GM20431 (cell line): ENCODE measurements at regions not wholly inside any gene's neighbourhood (a gene's known extent, or its start where the extent isn't known, plus 50 kb on each side); places are given as distances from the start of the nearest gene placed in this dataset.

Experiments used
- in situ Hi-C: fragments of 300-500 bp; cut with MseI, MboI; formaldehyde crosslinking; loops from one replicate; pipeline ENCODE4 v1.15.0; 2020; ENCODE audit warnings: low sequenced_read_pairs; ENCODE audit not compliant: unreplicated experiment

GRCh38 chr21:32878661-32879060, 107.1 kb upstream of the PAXBP1 start:
- in situ Hi-C loops: no loop called here

- in situ Hi-C loops: no loop called here
Measured at GRCh38 chr21:32881458-32881857, 109.9 kb upstream of the PAXBP1 start.

- in situ Hi-C loops: no loop called here
Measured at GRCh38 chr21:32884062-32884461, 112.5 kb upstream of the PAXBP1 start.

- in situ Hi-C loops: no loop called here
Measured at GRCh38 chr21:32886339-32886738, 114.8 kb upstream of the PAXBP1 start.

- in situ Hi-C loops: no loop called here
Measured at GRCh38 chr21:32887026-32887425, 115.5 kb upstream of the PAXBP1 start.

- in situ Hi-C loops: no loop called here
Measured at GRCh38 chr21:32888971-32889370, 117.4 kb upstream of the PAXBP1 start.

GRCh38 chr21:32889596-32889995, 118.0 kb upstream of the PAXBP1 start:
- in situ Hi-C loops: no loop called here

GRCh38 chr21:32894321-32894720, 122.8 kb upstream of the PAXBP1 start:
- in situ Hi-C loops: no loop called here

- in situ Hi-C loops: no loop called here
Measured at GRCh38 chr21:32900814-32901213, 124.9 kb upstream of the OLIG2 start.

- in situ Hi-C loops: no loop called here
Measured at GRCh38 chr21:32907521-32907920, 118.2 kb upstream of the OLIG2 start.

- in situ Hi-C loops: no loop called here
Measured at GRCh38 chr21:32908534-32908933, 117.2 kb upstream of the OLIG2 start.

- in situ Hi-C loops: no loop called here
Measured at GRCh38 chr21:32909393-32909792, 116.3 kb upstream of the OLIG2 start.

GRCh38 chr21:32914424-32915039, 111.2 kb upstream of the OLIG2 start:
- in situ Hi-C loops: no loop called here

GRCh38 chr21:32915099-32915498, 110.6 kb upstream of the OLIG2 start:
- in situ Hi-C loops: no loop called here

- in situ Hi-C loops: no loop called here
Measured at GRCh38 chr21:32916088-32916487, 109.6 kb upstream of the OLIG2 start.

- in situ Hi-C loops: no loop called here
Measured at GRCh38 chr21:32916522-32917099, 109.1 kb upstream of the OLIG2 start.

- in situ Hi-C loops: no loop called here
Measured at GRCh38 chr21:32917362-32918135, 108.2 kb upstream of the OLIG2 start.

GRCh38 chr21:32918478-32919120, 107.1 kb upstream of the OLIG2 start:
- in situ Hi-C loops: no loop called here

- in situ Hi-C loops: no loop called here
Measured at GRCh38 chr21:32920474-32920873, 105.3 kb upstream of the OLIG2 start.

GRCh38 chr21:32921632-32922230, 104.0 kb upstream of the OLIG2 start:
- in situ Hi-C loops: no loop called here

- in situ Hi-C loops: no loop called here
Measured at GRCh38 chr21:32925098-32925497, 100.6 kb upstream of the OLIG2 start.
